GM21576 (cell line): ENCODE measurements at regions not wholly inside any gene's neighbourhood (a gene's known extent, or its start where the extent isn't known, plus 50 kb on each side); places are given as distances from the start of the nearest gene placed in this dataset.

ENCODE experiments used
- ATAC-seq: cut with Tn5 transposase; IDR thresholded peaks from one replicate; pipeline ENCODE4 v1.9.1; 2021; ENCODE audit warnings: mild to moderate bottlenecking, moderate library complexity; ENCODE audit not compliant: unreplicated experiment

- ATAC-seq: no peak
Measured at GRCh38 chr13:33891196-33891742, 73.3 kb downstream of the RFC3 start.

GRCh38 chr13:33893559-33893958 lies 75.6 kb downstream of the RFC3 start:
- ATAC-seq: no peak

GRCh38 chr13:33904431-33904830 lies 86.5 kb downstream of the RFC3 start:
- no peak for ATAC-seq

- ATAC-seq: no peak
Measured at GRCh38 chr13:33908116-33908515, 90.2 kb downstream of the RFC3 start.

GRCh38 chr13:33910255-33910654 lies 92.3 kb downstream of the RFC3 start:
- ATAC-seq: no peak

GRCh38 chr13:33911521-33911920 lies 93.6 kb downstream of the RFC3 start:
- ATAC-seq: no peak

- ATAC-seq: no peak
Measured at GRCh38 chr13:33913829-33914228, 95.9 kb downstream of the RFC3 start.

- no peak for ATAC-seq
Measured at GRCh38 chr13:33917190-33917589, 99.2 kb downstream of the RFC3 start.

- ATAC-seq: no peak
Measured at GRCh38 chr13:33918199-33918932, 100.4 kb downstream of the RFC3 start.

- ATAC-seq: no peak
Measured at GRCh38 chr13:33919120-33919519, 101.2 kb downstream of the RFC3 start.

GRCh38 chr13:33925563-33925962 lies 107.6 kb downstream of the RFC3 start:
- no peak for ATAC-seq

GRCh38 chr13:33927315-33927714 lies 109.4 kb downstream of the RFC3 start:
- ATAC-seq: no peak

- no peak for ATAC-seq
Measured at GRCh38 chr13:33931397-33932311, 113.7 kb downstream of the RFC3 start.

- ATAC-seq: no peak
Measured at GRCh38 chr13:33932769-33933406, 114.9 kb downstream of the RFC3 start.

- no peak for ATAC-seq
Measured at GRCh38 chr13:33933810-33934209, 115.9 kb downstream of the RFC3 start.

GRCh38 chr13:33934343-33934742 lies 116.4 kb downstream of the RFC3 start:
- ATAC-seq: no peak

GRCh38 chr13:33934951-33935371 lies 117.0 kb downstream of the RFC3 start:
- no peak for ATAC-seq

- no peak for ATAC-seq
Measured at GRCh38 chr13:33935969-33936368, 118.0 kb downstream of the RFC3 start.

- no peak for ATAC-seq
Measured at GRCh38 chr13:33937373-33938098, 119.6 kb downstream of the RFC3 start.

- no peak for ATAC-seq
Measured at GRCh38 chr13:33940256-33940655, 122.3 kb downstream of the RFC3 start.

- ATAC-seq: no peak
Measured at GRCh38 chr13:33940898-33941297, 122.9 kb downstream of the RFC3 start.
